GM12878 (cell line): ENCODE measurements at regions not wholly inside any gene's neighbourhood (a gene's known extent, or its start where the extent isn't known, plus 50 kb on each side); places are given as distances from the start of the nearest gene placed in this dataset.

Experiments used
- ATAC-seq: fragments of 200-7000 bp; cut with Tn5 transposase; 3 replicates; pipeline ENCODE4 v1.9.1; 2020; ENCODE audit warnings: mild to moderate bottlenecking, moderate library complexity
- BruUV-seq: library from RNA; stranded (reverse); fragments of 400-500 nt; replicated peaks from 2 replicates; lab custom pipeline; 2021; lab: Mats Ljungman, UMichigan
- CTCF ChIA-PET: fragments of 300-600 bp; sonication (Branson Sonifier 250); formaldehyde crosslinking; extraction: SDS; loops from one replicate; lab custom pipeline; 2021; ENCODE audit warnings: inconsistent platforms; lab: Yijun Ruan, JAX
- POLR2A ChIA-PET: fragments of 350-600 bp; formaldehyde crosslinking; extraction: SDS; loops from one replicate; lab custom pipeline; 2021; ENCODE audit warnings: inconsistent platforms; lab: Charles Lee
- RAD21 ChIA-PET: fragments of 300-600 bp; sonication (Branson Sonifier 250); formaldehyde crosslinking; loops from one replicate; lab custom pipeline; 2023; ENCODE audit warnings: antibody characterized with exemption; ENCODE audit not compliant: unreplicated experiment; lab: Charles Lee
- SMC1A ChIA-PET: fragments of 300-600 bp; sonication (Branson Sonifier 250); formaldehyde crosslinking; loops from one replicate; lab custom pipeline; 2023; ENCODE audit not compliant: unreplicated experiment, uncharacterized antibody; lab: Charles Lee
- DNase-seq: peaks from one replicate; pipeline ENCODE4 v3.0.0-alpha.2; 2011; ENCODE audit warnings: low read depth, low spot score
- FAIRE-seq: peaks from 3 replicates; lab custom pipeline; 2011; peaks lifted over from hg19 to GRCh38; lab: Jason Lieb, UNC
- H2AFZ ChIP-seq: 2 replicates; pipeline ENCODE4 v1.6.0; 2011; ENCODE audit warnings: low read depth, low read length, control low read depth; ENCODE audit not compliant: control insufficient read depth
- H3K27ac ChIP-seq: 2 replicates; pipeline ENCODE4 v1.5.1; 2011; ENCODE audit warnings: control low read depth; ENCODE audit not compliant: control insufficient read depth, insufficient read depth
- H3K27me3 ChIP-seq, 2 experiments: replicated peaks in 1 of 2; 2 replicates each; pipeline versions ENCODE4 v1.6.0 to v1.6.1; 2011; ENCODE audit warnings: low read length in 1 of 2; ENCODE audit not compliant: control insufficient read depth in 2 of 2, insufficient read depth in 2 of 2
- H3K36me3 ChIP-seq, 2 experiments: 2 replicates each; pipeline ENCODE4 v1.5.1; 2011; ENCODE audit warnings: low read length in 1 of 2; ENCODE audit not compliant: control insufficient read depth in 2 of 2, insufficient read depth in 2 of 2
- H3K4me1 ChIP-seq: 2 replicates; pipeline ENCODE4 v1.6.1; 2011; ENCODE audit warnings: mild to moderate bottlenecking, low read length, moderate library complexity, mixed read lengths; ENCODE audit not compliant: control insufficient read depth, insufficient read depth
- H3K4me2 ChIP-seq: 2 replicates; pipeline ENCODE4 v1.6.0; 2011; ENCODE audit warnings: control low read depth; ENCODE audit not compliant: control insufficient read depth, insufficient read depth
- H3K4me3 ChIP-seq: fragments of 200-600 bp; sonication (generic); 2 replicates; pipeline ENCODE4 v1.5.1; 2016
- H3K79me2 ChIP-seq: 2 replicates; pipeline ENCODE4 v1.6.0; 2011; ENCODE audit warnings: low read length; ENCODE audit not compliant: control insufficient read depth, insufficient read depth
- H3K9ac ChIP-seq: 2 replicates; pipeline ENCODE4 v1.8.0; 2011; ENCODE audit warnings: low read length, control low read depth, mixed read lengths; ENCODE audit not compliant: control insufficient read depth, insufficient read depth
- H3K9me3 ChIP-seq: replicated peaks from 3 replicates; pipeline ENCODE4 v1.5.1; 2011; ENCODE audit warnings: mild to moderate bottlenecking, low read length; ENCODE audit not compliant: control insufficient read depth, insufficient read depth
- H4K20me1 ChIP-seq: 2 replicates; pipeline ENCODE4 v1.6.0; 2011; ENCODE audit not compliant: control insufficient read depth, insufficient read depth
- CEBPB ChIP-seq, 2 experiments: fragments of 150-350 bp in 1 of 2; IDR thresholded peaks; 2 replicates each; pipeline ENCODE4 v1.6.1; 2012 to 2014; ENCODE audit warnings: low read depth in 2 of 2, low read length in 2 of 2, borderline replicate concordance in 1 of 2, inconsistent platforms in 1 of 2
- ELK1 ChIP-seq: IDR thresholded peaks from 2 replicates; pipeline ENCODE4 v1.6.1; 2012; ENCODE audit warnings: low read depth, low read length, improper control_type of control experiment
- FOXK2 ChIP-seq: fragments of 450-650 bp; IDR thresholded peaks from 2 replicates; pipeline ENCODE4 v1.6.1; 2017; ENCODE audit warnings: mild to moderate bottlenecking, moderate library complexity
- IRF4 ChIP-seq: IDR thresholded peaks from 2 replicates; pipeline ENCODE4 v1.6.1; 2011; ENCODE audit warnings: low read depth, low read length
- KAT2A ChIP-seq: conservative IDR thresholded peaks from 2 replicates; pipeline ENCODE4 v1.6.1; 2011; ENCODE audit warnings: low read depth, low read length; ENCODE audit not compliant: control insufficient read depth
- MTA3 ChIP-seq: IDR thresholded peaks from 2 replicates; pipeline ENCODE4 v1.6.1; 2012; ENCODE audit warnings: low read length, inconsistent platforms, borderline replicate concordance
- PAX8 ChIP-seq: fragments of 450-650 bp; IDR thresholded peaks from 2 replicates; pipeline ENCODE4 v1.6.1; 2017; ENCODE audit warnings: mild to moderate bottlenecking, moderate library complexity
- RELB ChIP-seq: fragments of 450-650 bp; IDR thresholded peaks from 2 replicates; pipeline ENCODE4 v1.6.1; 2017; ENCODE audit warnings: low read depth, mild to moderate bottlenecking, moderate library complexity
- SKIL ChIP-seq: fragments of 450-650 bp; IDR thresholded peaks from 2 replicates; pipeline ENCODE4 v1.6.1; 2017; ENCODE audit warnings: mild to moderate bottlenecking, low read depth, inconsistent platforms; ENCODE audit not compliant: poor library complexity, severe bottlenecking
- TAF1 ChIP-seq: IDR thresholded peaks from 2 replicates; pipeline ENCODE4 v1.6.1; 2011; ENCODE audit warnings: mild to moderate bottlenecking, low read depth, low read length, borderline replicate concordance
- TCF7 ChIP-seq: IDR thresholded peaks from 2 replicates; pipeline ENCODE4 v1.6.1; 2014; ENCODE audit warnings: antibody characterized with exemption, borderline replicate concordance
- ZZZ3 ChIP-seq: IDR thresholded peaks from 2 replicates; pipeline ENCODE4 v1.6.1; 2011; ENCODE audit warnings: low read depth; ENCODE audit not compliant: control insufficient read depth, insufficient read length
- WGBS: methylation state at CpG from one replicate; pipeline ENCODE4 v1.1.6; 2016; ENCODE audit warnings: low lambda C conversion rate; ENCODE audit not compliant: insufficient replicate concordance, insufficient coverage; ENCODE audit errors: missing lambda C conversion rate; 5-methylcytosine and 5-hydroxymethylcytosine counted together
- in situ Hi-C: fragments of 300-500 bp; cut with MboI; formaldehyde crosslinking; loops from 9 replicates; pipeline ENCODE4 v1.14.3; 2018; ENCODE audit warnings: mixed read lengths
- intact Hi-C: fragments of 100-400 bp; cut with micrococcal nuclease; formaldehyde crosslinking; loops from one replicate; pipeline ENCODE4 v1.14.2; 2022; ENCODE audit not compliant: unreplicated experiment

GRCh38 chrX:38500141-38500540 lies 61.2 kb upstream of the TSPAN7 start:
- 5% methylated on average over 1 of the region's 1 CpG for WGBS
- no peaks in the 10 kb centered on the region for H3K4me1 ChIP-seq
- H3K9ac ChIP-seq: no peak overlapping the region
- no peak for DNase-seq
- H3K27ac ChIP-seq: no peak overlapping the region
- no peaks in the 10 kb centered on the region for H4K20me1 ChIP-seq
- SMC1A ChIA-PET: no interaction called here
- CTCF ChIA-PET: no interaction called here
- ATAC-seq: no peak
- BruUV-seq: no TSS peak
- H3K4me2 ChIP-seq: no peak overlapping the region
- TF ChIP-seq IRF4 (no peak), RELB (no peak), PAX8 (no peak), TAF1 (no peak), SKIL (no peak), TCF7 (no peak), ZZZ3 (no peak), CEBPB (IDR thresholded peaks at IDR 0.05; ENCODE audit: borderline replicate concordance in 1 of 2, low read depth in 2 of 2, low read length in 2 of 2) (no peak), FOXK2 (no peak), MTA3 (no peak), KAT2A (no peak), ELK1 (no peak)
- no peaks in the 10 kb centered on the region for H3K79me2 ChIP-seq
- H3K4me3 ChIP-seq: no peak overlapping the region
- in situ Hi-C loops: no loop called here
- H2AFZ ChIP-seq: no peak overlapping the region
- H3K36me3 ChIP-seq: no peaks in the 10 kb centered on the region
- no peak for FAIRE-seq
- H3K9me3 ChIP-seq: no peaks in the 10 kb centered on the region
- no peaks in the 10 kb centered on the region for H3K27me3 ChIP-seq
- POLR2A ChIA-PET: no interaction called here
- RAD21 ChIA-PET: no interaction called here
- intact Hi-C loops: no loop called here
